A549 (cell line): ENCODE measurements at regions not wholly inside any gene's neighbourhood (a gene's known extent, or its start where the extent isn't known, plus 50 kb on each side); places are given as distances from the start of the nearest gene placed in this dataset.

Experiments used
- ATAC-seq, 2 experiments: fragments of 200-7000 bp in 1 of 2; fragments of >200 bp in 1 of 2; cut with Nextera tagmentation in 1 of 2; cut with Tn5 transposase in 1 of 2; 3 replicates each; pipeline versions ENCODE4 v1.8.0 to v1.9.1; 2018 to 2020; ENCODE audit warnings: mild to moderate bottlenecking in 1 of 2, moderate library complexity in 1 of 2
- CTCF ChIA-PET: fragments of 300-600 bp; sonication (Branson Sonifier 250); formaldehyde crosslinking; extraction: SDS; loops from one replicate; lab custom pipeline; 2021; ENCODE audit warnings: antibody characterized with exemption, inconsistent platforms; lab: Yijun Ruan, JAX
- POLR2A ChIA-PET: fragments of 350-600 bp; formaldehyde crosslinking; extraction: SDS; loops from one replicate; lab custom pipeline; 2021; ENCODE audit warnings: antibody characterized with exemption, inconsistent platforms; lab: Yijun Ruan, JAX
- DNase-seq, 2 experiments: peaks; one replicate each; pipeline versions ENCODE4 v3.0.0 to v3.0.0-alpha.2; 2011 to 2016; ENCODE audit warnings: low read depth in 1 of 2, low spot score in 1 of 2
- FAIRE-seq: peaks from 2 replicates; lab custom pipeline; 2011; peaks lifted over from hg19 to GRCh38; lab: Jason Lieb, UNC
- H3K27ac ChIP-seq, 2 experiments: fragments of >200 bp; sonication (Bioruptor Twin); formaldehyde crosslinking; 3 replicates each; pipeline ENCODE4 v1.5.1; 2016 to 2017
- H3K4me1 ChIP-seq: fragments of >200 bp; sonication (Bioruptor Twin); formaldehyde crosslinking; 3 replicates; pipeline ENCODE4 v1.6.1; 2016
- H3K4me2 ChIP-seq: fragments of >200 bp; sonication (Bioruptor Twin); formaldehyde crosslinking; 3 replicates; pipeline ENCODE4 v1.6.1; 2016
- H3K4me3 ChIP-seq: fragments of >200 bp; sonication (Bioruptor Twin); formaldehyde crosslinking; 3 replicates; pipeline ENCODE4 v1.5.1; 2016
- H3K9me3 ChIP-seq: fragments of >200 bp; sonication (Bioruptor Twin); formaldehyde crosslinking; 3 replicates; pipeline ENCODE4 v1.6.1; 2016
- BHLHE40 ChIP-seq: IDR thresholded peaks from 2 replicates; pipeline ENCODE4 v1.6.1; 2012; ENCODE audit warnings: low read depth, low read length, inconsistent platforms
- EHF ChIP-seq: fragments of 250-450 bp; sonication (Bioruptor Pico); IDR thresholded peaks from 2 replicates; pipeline ENCODE4 v1.5.0; 2020; ENCODE audit warnings: mild to moderate bottlenecking
- EP300 ChIP-seq, 2 experiments: fragments of >200 bp; sonication (Bioruptor Twin); formaldehyde crosslinking; IDR thresholded peaks; 2 replicates in 1 of 2; 3 replicates in 1 of 2; pipeline ENCODE4 v1.6.1; 2016 to 2017
- FOSB ChIP-seq: fragments of 250-450 bp; sonication (Bioruptor Pico); IDR thresholded peaks from 2 replicates; pipeline ENCODE4 v1.5.0; 2020; ENCODE audit warnings: mild to moderate bottlenecking, moderate library complexity
- FOSL2 ChIP-seq, 2 experiments: fragments of 450-650 bp in 1 of 2; fragments of >200 bp in 1 of 2; sonication (Bioruptor Twin) in 1 of 2; formaldehyde crosslinking; IDR thresholded peaks; 2 replicates each; pipeline versions ENCODE4 v1.5.0 to v1.6.1; 2016 to 2020; ENCODE audit warnings: mild to moderate bottlenecking in 1 of 2, moderate library complexity in 1 of 2
- HEYL ChIP-seq: fragments of 250-450 bp; sonication (Bioruptor Pico); IDR thresholded peaks from 2 replicates; pipeline ENCODE4 v1.8.0; 2021; ENCODE audit warnings: mild to moderate bottlenecking, moderate library complexity
- HOXB13 ChIP-seq: fragments of 250-450 bp; sonication (Bioruptor Pico); IDR thresholded peaks from 2 replicates; pipeline ENCODE4 v1.5.0; 2020; ENCODE audit warnings: low read depth, mild to moderate bottlenecking, moderate library complexity
- HOXB5 ChIP-seq: fragments of 250-450 bp; sonication (Bioruptor Pico); IDR thresholded peaks from 2 replicates; pipeline ENCODE4 v1.5.0; 2020; ENCODE audit warnings: mild to moderate bottlenecking, moderate library complexity
- JUN ChIP-seq, 2 experiments: fragments of >200 bp; sonication (Bioruptor Twin); formaldehyde crosslinking; IDR thresholded peaks; 2 replicates in 1 of 2; 3 replicates in 1 of 2; pipeline ENCODE4 v1.6.1; 2016 to 2017
- KDM1A ChIP-seq: fragments of 200-600 bp; sonication (generic); IDR thresholded peaks from 2 replicates; pipeline ENCODE4 v1.6.1; 2016; ENCODE audit warnings: low read depth, mild to moderate bottlenecking
- MAFK ChIP-seq: fragments of 450-650 bp; IDR thresholded peaks from 2 replicates; pipeline ENCODE4 v1.6.1; 2014; ENCODE audit not compliant: partially characterized antibody
- NFE2L2 ChIP-seq: fragments of 150-350 bp; conservative IDR thresholded peaks from 2 replicates; pipeline ENCODE4 v1.6.1; 2014; ENCODE audit warnings: low read length
- NR3C1 ChIP-seq: fragments of >200 bp; sonication (Bioruptor Twin); formaldehyde crosslinking; IDR thresholded peaks from 3 replicates; pipeline ENCODE4 v1.6.1; 2017
- PHF8 ChIP-seq: fragments of 200-600 bp; sonication (generic); IDR thresholded peaks from 2 replicates; pipeline ENCODE4 v1.6.1; 2016; ENCODE audit warnings: low read depth, mild to moderate bottlenecking, antibody characterized with exemption, moderate library complexity, borderline replicate concordance
- POLR2AphosphoS2 ChIP-seq: conservative IDR thresholded peaks from 2 replicates; pipeline ENCODE4 v1.6.1; 2012; ENCODE audit warnings: low read length, improper control_type of control experiment, inconsistent platforms
- RARB ChIP-seq: fragments of 250-450 bp; sonication (Bioruptor Pico); IDR thresholded peaks from 2 replicates; pipeline ENCODE4 v1.8.0; 2021; ENCODE audit warnings: mild to moderate bottlenecking, moderate library complexity
- SMC3 ChIP-seq: fragments of >200 bp; sonication (Bioruptor Twin); formaldehyde crosslinking; IDR thresholded peaks from 3 replicates; pipeline ENCODE4 v1.6.1; 2018; ENCODE audit warnings: inconsistent platforms
- SREBF2 ChIP-seq: fragments of 450-650 bp; IDR thresholded peaks from 2 replicates; pipeline ENCODE4 v1.6.1; 2014; ENCODE audit warnings: mild to moderate bottlenecking, moderate library complexity
- TFCP2L1 ChIP-seq: fragments of 250-450 bp; sonication (Bioruptor Pico); IDR thresholded peaks from 2 replicates; pipeline ENCODE4 v1.5.0; 2021; ENCODE audit warnings: mild to moderate bottlenecking
- TP53 ChIP-seq: fragments of 250-450 bp; sonication (Bioruptor Pico); IDR thresholded peaks from 2 replicates; pipeline ENCODE4 v1.5.0; 2021; ENCODE audit warnings: mild to moderate bottlenecking, moderate library complexity
- ZNF302 ChIP-seq: fragments of 250-450 bp; sonication (Bioruptor Pico); IDR thresholded peaks from 2 replicates; pipeline ENCODE4 v1.9.0; 2021; ENCODE audit warnings: inconsistent platforms, mild to moderate bottlenecking, moderate library complexity
- WGBS: methylation state at CpG from one replicate; pipeline ENCODE4 v1.1.6; 2017; ENCODE audit errors: missing lambda C conversion rate; 5-methylcytosine and 5-hydroxymethylcytosine counted together
- TF ChIP-seq, protein P1 (sequence below): fragments of 250-450 bp; sonication (Bioruptor Pico); IDR thresholded peaks from 2 replicates; pipeline ENCODE4 v1.5.0; 2020; ENCODE audit warnings: low read depth, mild to moderate bottlenecking, moderate library complexity
- TF ChIP-seq, protein P2 (sequence below): fragments of >200 bp; sonication (Bioruptor Twin); formaldehyde crosslinking; IDR thresholded peaks from 3 replicates; pipeline ENCODE4 v1.6.1; 2016
- TF ChIP-seq, protein P3 (sequence below): fragments of 150-350 bp; IDR thresholded peaks from 2 replicates; pipeline ENCODE4 v1.6.1; 2014; ENCODE audit warnings: low read depth, mild to moderate bottlenecking, low read length
- TF ChIP-seq, protein P4 (sequence below): fragments of >200 bp; sonication (Bioruptor Twin); formaldehyde crosslinking; IDR thresholded peaks from 2 replicates; pipeline ENCODE4 v1.6.1; 2016
- TF ChIP-seq, protein P5 (sequence below): fragments of 450-650 bp; IDR thresholded peaks from 2 replicates; pipeline ENCODE4 v1.6.1; 2014; ENCODE audit warnings: antibody characterized with exemption

DNA sequence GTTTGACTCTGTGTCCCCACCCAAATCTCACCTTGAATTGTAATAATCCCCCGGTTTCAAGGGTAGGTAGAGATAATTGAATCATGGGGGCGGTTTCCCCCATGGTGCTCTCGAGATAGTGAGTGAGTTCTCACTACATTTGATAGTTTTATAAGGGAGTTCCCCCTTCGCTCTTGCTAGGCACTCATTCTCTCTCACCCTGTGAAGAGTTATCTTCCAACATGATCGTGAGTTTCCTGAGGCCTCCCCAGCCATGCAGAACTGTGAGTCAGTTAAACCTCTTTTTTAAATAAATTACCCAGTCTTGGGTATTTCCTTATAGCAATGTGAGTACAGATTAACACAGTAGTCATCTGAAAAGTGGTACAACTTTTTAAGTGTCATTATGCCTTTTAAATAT lies 913.5 kb upstream of the LRRN3 start:
- Histone ChIP-seq H3K4me1 (no peaks in the 10 kb centered on the region), H3K4me3 (no peak overlapping the region), H3K9me3 (no peaks in the 10 kb centered on the region), H3K27ac (no peak overlapping the region), H3K4me2 (no peak overlapping the region)
- DNase-seq (no peak), FAIRE-seq (no peak), ATAC-seq (no peak)
- ChIA-PET POLR2A (no interaction called here), CTCF (no interaction called here)
- 19% methylated on average over 5 of the region's 5 CpGs for WGBS
- TF ChIP-seq HEYL (CRISPR knock-in tag) (no peak), FOSB (CRISPR knock-in tag) (no peak), PHF8 (no peak), SMC3 (no peak), SREBF2 (no peak), FOSL2 (IDR thresholded peaks at IDR 0.05) (no peak), FOSL2 (CRISPR knock-in tag; IDR thresholded peaks at IDR 0.05) (no peak), KDM1A (no peak), BHLHE40 (no peak)
- TF ChIP-seq, protein P1, sequence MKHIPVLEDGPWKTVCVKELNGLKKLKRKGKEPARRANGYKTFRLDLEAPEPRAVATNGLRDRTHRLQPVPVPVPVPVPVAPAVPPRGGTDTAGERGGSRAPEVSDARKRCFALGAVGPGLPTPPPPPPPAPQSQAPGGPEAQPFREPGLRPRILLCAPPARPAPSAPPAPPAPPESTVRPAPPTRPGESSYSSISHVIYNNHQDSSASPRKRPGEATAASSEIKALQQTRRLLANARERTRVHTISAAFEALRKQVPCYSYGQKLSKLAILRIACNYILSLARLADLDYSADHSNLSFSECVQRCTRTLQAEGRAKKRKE (CRISPR knock-in tag): no peak

DNA sequence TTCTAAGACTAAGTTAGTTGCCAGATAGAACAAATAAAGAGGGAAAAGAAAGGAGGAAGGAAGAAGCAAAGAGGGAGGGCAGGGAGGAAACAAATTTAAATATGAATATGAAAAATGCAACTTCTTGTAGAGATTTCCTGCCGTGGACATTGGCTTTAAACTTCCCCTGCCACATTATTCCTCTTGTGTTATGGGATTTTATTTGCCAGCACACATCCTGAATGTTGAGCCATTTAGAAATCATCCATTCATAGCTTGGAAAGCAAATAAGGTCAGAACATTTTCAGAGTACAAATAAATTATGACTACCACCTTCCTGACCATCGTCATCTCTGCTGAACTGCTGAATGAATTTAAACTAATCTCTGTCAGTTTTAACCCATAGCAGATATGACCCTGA lies 911.9 kb upstream of the LRRN3 start:
- WGBS: 11% methylated on average over 2 of the region's 2 CpGs
- Histone ChIP-seq H3K4me2 (peak overlapping the region; percentile 57), H3K4me3 (no peak overlapping the region), H3K4me1 (no peaks in the 10 kb centered on the region), H3K27ac (no peak overlapping the region), H3K9me3 (no peaks in the 10 kb centered on the region)
- TF ChIP-seq NFE2L2: no peak
- TF ChIP-seq TFCP2L1 (CRISPR knock-in tag): no peak
- TF ChIP-seq, protein P2, sequence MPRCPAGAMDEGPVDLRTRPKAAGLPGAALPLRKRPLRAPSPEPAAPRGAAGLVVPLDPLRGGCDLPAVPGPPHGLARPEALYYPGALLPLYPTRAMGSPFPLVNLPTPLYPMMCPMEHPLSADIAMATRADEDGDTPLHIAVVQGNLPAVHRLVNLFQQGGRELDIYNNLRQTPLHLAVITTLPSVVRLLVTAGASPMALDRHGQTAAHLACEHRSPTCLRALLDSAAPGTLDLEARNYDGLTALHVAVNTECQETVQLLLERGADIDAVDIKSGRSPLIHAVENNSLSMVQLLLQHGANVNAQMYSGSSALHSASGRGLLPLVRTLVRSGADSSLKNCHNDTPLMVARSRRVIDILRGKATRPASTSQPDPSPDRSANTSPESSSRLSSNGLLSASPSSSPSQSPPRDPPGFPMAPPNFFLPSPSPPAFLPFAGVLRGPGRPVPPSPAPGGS: no peak
- TF ChIP-seq HEYL (CRISPR knock-in tag): no peak
- TF ChIP-seq ZNF302: no peak
- no peak for TF ChIP-seq HOXB5 (CRISPR knock-in tag)
- TF ChIP-seq, protein P3, sequence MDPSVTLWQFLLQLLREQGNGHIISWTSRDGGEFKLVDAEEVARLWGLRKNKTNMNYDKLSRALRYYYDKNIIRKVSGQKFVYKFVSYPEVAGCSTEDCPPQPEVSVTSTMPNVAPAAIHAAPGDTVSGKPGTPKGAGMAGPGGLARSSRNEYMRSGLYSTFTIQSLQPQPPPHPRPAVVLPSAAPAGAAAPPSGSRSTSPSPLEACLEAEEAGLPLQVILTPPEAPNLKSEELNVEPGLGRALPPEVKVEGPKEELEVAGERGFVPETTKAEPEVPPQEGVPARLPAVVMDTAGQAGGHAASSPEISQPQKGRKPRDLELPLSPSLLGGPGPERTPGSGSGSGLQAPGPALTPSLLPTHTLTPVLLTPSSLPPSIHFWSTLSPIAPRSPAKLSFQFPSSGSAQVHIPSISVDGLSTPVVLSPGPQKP: no peak
- no peak for TF ChIP-seq NR3C1
- FAIRE-seq (no peak), DNase-seq (no peak), ATAC-seq (no peak)
- CTCF ChIA-PET: no interaction called here
- POLR2A ChIA-PET: no interaction called here

DNA sequence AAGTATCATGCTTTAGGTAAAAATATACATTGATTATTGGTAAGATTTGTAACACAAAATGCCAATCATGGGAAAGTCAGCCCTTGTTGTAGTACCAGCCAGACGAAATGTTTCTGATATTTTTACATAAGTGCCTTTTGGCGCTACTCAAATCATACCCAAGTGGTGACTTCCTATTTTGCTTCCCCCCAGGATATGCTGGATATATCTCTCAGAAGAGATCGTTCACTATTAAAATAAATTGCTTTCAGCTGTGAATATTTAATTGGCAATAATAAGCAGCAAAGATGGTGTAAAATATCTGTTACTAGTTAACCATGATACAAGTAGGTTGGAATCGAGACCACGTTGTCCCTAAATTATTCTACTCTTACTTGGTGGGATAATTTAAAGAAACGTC lies 909.2 kb upstream of the LRRN3 start:
- CTCF ChIA-PET: no interaction called here
- H3K4me1 ChIP-seq: no peaks in the 10 kb centered on the region
- TF ChIP-seq, protein P1 (CRISPR knock-in tag): no peak
- TF ChIP-seq HOXB13 (no peak), RARB (no peak), POLR2AphosphoS2 (no peak), JUN (IDR thresholded peaks at IDR 0.05) (no peak), MAFK (no peak), ZNF302 (no peak), EHF (CRISPR knock-in tag) (no peak), TP53 (CRISPR knock-in tag) (no peak), EP300 (IDR thresholded peaks at IDR 0.05) (no peak), FOSL2 (IDR thresholded peaks at IDR 0.05) (no peak), FOSL2 (CRISPR knock-in tag; IDR thresholded peaks at IDR 0.05) (no peak), SREBF2 (no peak)
- TF ChIP-seq, protein P4, sequence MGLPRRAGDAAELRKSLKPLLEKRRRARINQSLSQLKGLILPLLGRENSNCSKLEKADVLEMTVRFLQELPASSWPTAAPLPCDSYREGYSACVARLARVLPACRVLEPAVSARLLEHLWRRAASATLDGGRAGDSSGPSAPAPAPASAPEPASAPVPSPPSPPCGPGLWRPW: no peak
- TF ChIP-seq, protein P5, sequence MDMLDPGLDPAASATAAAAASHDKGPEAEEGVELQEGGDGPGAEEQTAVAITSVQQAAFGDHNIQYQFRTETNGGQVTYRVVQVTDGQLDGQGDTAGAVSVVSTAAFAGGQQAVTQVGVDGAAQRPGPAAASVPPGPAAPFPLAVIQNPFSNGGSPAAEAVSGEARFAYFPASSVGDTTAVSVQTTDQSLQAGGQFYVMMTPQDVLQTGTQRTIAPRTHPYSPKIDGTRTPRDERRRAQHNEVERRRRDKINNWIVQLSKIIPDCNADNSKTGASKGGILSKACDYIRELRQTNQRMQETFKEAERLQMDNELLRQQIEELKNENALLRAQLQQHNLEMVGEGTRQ: no peak
- TF ChIP-seq, all 56 proteins: peak for 0
- POLR2A ChIA-PET: no interaction called here
- Histone ChIP-seq H3K27ac (no peak overlapping the region), H3K4me2 (no peak overlapping the region), H3K4me3 (no peak overlapping the region), H3K9me3 (no peaks in the 10 kb centered on the region)
- DNase-seq (no peak), ATAC-seq (no peak), FAIRE-seq (no peak)
- 48% methylated on average over 6 of the region's 6 CpGs for WGBS
